CD14-positive monocyte (primary cell): ENCODE measurements at regions not wholly inside any gene's neighbourhood (a gene's known extent, or its start where the extent isn't known, plus 50 kb on each side); places are given as distances from the start of the nearest gene placed in this dataset.

ENCODE experiments used
- DNase-seq, 3 donors: peaks; one replicate each; pipeline ENCODE4 v3.0.0-alpha.2; 2011 to 2022
- H2AFZ ChIP-seq: 2 replicates; pipeline ENCODE4 v1.6.0; 2012; ENCODE audit warnings: mild to moderate bottlenecking, low read depth, low read length, inconsistent platforms; ENCODE audit not compliant: insufficient read depth, poor library complexity, severe bottlenecking
- H3K27ac ChIP-seq, 2 donors: 1 replicate in 1 of 2; 2 replicates in 1 of 2; pipeline ENCODE4 v1.5.1; 2012 to 2013; ENCODE audit warnings: low read length in 2 of 2, control low read depth in 1 of 2, inconsistent platforms in 1 of 2, low read depth in 1 of 2, mild to moderate bottlenecking in 1 of 2
- H3K27me3 ChIP-seq, 2 donors: one replicate each; pipeline versions ENCODE4 v1.6.0 to v1.6.1; 2011 to 2013; ENCODE audit warnings: low read length in 2 of 2; ENCODE audit not compliant: control insufficient read depth in 2 of 2, insufficient read depth in 2 of 2
- H3K36me3 ChIP-seq, 2 donors: replicated peaks in 1 of 2; 1 replicate in 1 of 2; 2 replicates in 1 of 2; pipeline versions ENCODE4 v1.5.1 to v1.6.1; 2012 to 2013; ENCODE audit warnings: low read length in 2 of 2, control low read depth in 1 of 2, inconsistent platforms in 1 of 2, mild to moderate bottlenecking in 1 of 2; ENCODE audit not compliant: insufficient read depth in 2 of 2, control insufficient read depth in 1 of 2
- H3K4me1 ChIP-seq, 2 donors: 1 replicate in 1 of 2; 2 replicates in 1 of 2; pipeline versions ENCODE4 v1.5.1 to v1.6.1; 2012 to 2013; ENCODE audit warnings: low read length in 2 of 2, control low read depth in 1 of 2, inconsistent platforms in 1 of 2, mild to moderate bottlenecking in 1 of 2, moderate library complexity in 1 of 2; ENCODE audit not compliant: insufficient read depth in 2 of 2, control insufficient read depth in 1 of 2
- H3K4me2 ChIP-seq: replicated peaks from 2 replicates; pipeline ENCODE3; 2012; ENCODE audit warnings: low read length, moderate library complexity, mild to moderate bottlenecking; ENCODE audit not compliant: poor library complexity, severe bottlenecking; ENCODE audit errors: extremely low read depth
- H3K4me3 ChIP-seq, 3 experiments: fragments of 200-600 bp in 1 of 3; sonication (generic) in 1 of 3; replicated peaks in 1 of 3; 1 replicate in 2 of 3; 2 replicates in 1 of 3; pipeline ENCODE4 v1.5.1; 2011 to 2013; ENCODE audit warnings: low read length in 3 of 3, mild to moderate bottlenecking in 3 of 3, control low read depth in 2 of 3, low read depth in 2 of 3, inconsistent platforms in 1 of 3, moderate library complexity in 1 of 3
- H3K79me2 ChIP-seq: 2 replicates; pipeline ENCODE4 v1.6.0; 2012; ENCODE audit warnings: mild to moderate bottlenecking, control low read depth, inconsistent platforms, low read length, moderate library complexity; ENCODE audit not compliant: insufficient read depth
- H3K9ac ChIP-seq: 2 replicates; pipeline ENCODE4 v1.6.0; 2017; ENCODE audit warnings: low read length, mild to moderate bottlenecking; ENCODE audit not compliant: insufficient read depth, poor library complexity, severe bottlenecking
- H3K9me3 ChIP-seq, 2 donors: replicated peaks in 1 of 2; 1 replicate in 1 of 2; 2 replicates in 1 of 2; pipeline versions ENCODE4 v1.5.1 to v1.6.1; 2012 to 2013; ENCODE audit warnings: low read length in 2 of 2, control low read depth in 1 of 2; ENCODE audit not compliant: control insufficient read depth in 1 of 2, insufficient read depth in 1 of 2
- H4K20me1 ChIP-seq: 2 replicates; pipeline ENCODE4 v1.6.0; 2012; ENCODE audit warnings: mild to moderate bottlenecking, low read length, control low read depth, moderate library complexity; ENCODE audit not compliant: insufficient read depth
- H3K27ac Mint-ChIP-seq, 7 donors: one replicate each; pipeline ENCODE4 v1.8.0; 2020; ENCODE audit warnings: mild to moderate bottlenecking in 7 of 7, mixed read lengths in 7 of 7, moderate library complexity in 6 of 7, inconsistent platforms in 2 of 7
- H3K27me3 Mint-ChIP-seq, 3 donors: one replicate each; pipeline ENCODE4 v1.8.0; 2021 to 2022; ENCODE audit warnings: low read depth in 3 of 3, mild to moderate bottlenecking in 3 of 3, mixed read lengths in 3 of 3, moderate library complexity in 3 of 3, inconsistent platforms in 1 of 3
- H3K36me3 Mint-ChIP-seq, 2 donors: one replicate each; pipeline ENCODE4 v1.8.0; 2020; ENCODE audit warnings: mixed read lengths in 2 of 2, inconsistent platforms in 1 of 2, mild to moderate bottlenecking in 1 of 2
- H3K4me1 Mint-ChIP-seq: one replicate; pipeline ENCODE4 v1.8.0; 2020; ENCODE audit warnings: mild to moderate bottlenecking, mixed read lengths
- H3K4me3 Mint-ChIP-seq, 2 donors: one replicate each; pipeline ENCODE4 v1.8.0; 2020; ENCODE audit warnings: mild to moderate bottlenecking in 2 of 2, mixed read lengths in 2 of 2, moderate library complexity in 1 of 2
- H3K9me3 Mint-ChIP-seq, 7 donors: one replicate each; pipeline ENCODE4 v1.8.0; 2020 to 2022; ENCODE audit warnings: mixed read lengths in 7 of 7, mild to moderate bottlenecking in 6 of 7, moderate library complexity in 6 of 7, inconsistent platforms in 2 of 7
- CTCF ChIP-seq: fragments of 200-600 bp; IDR thresholded peaks from one replicate; pipeline ENCODE4 v1.8.0; 2022; ENCODE audit warnings: antibody characterized with exemption, mild to moderate bottlenecking
- WGBS: methylation state at CpG from one replicate; pipeline ENCODE4 v1.1.5; 2013; ENCODE audit warnings: missing lambda C conversion rate; ENCODE audit not compliant: insufficient coverage; 5-methylcytosine and 5-hydroxymethylcytosine counted together
- intact Hi-C, 2 donors: fragments of 100-400 bp; cut with micrococcal nuclease; formaldehyde crosslinking; loops; one replicate each; pipeline versions ENCODE4 v1.15.0 to v1.15.1; 2023

DNA sequence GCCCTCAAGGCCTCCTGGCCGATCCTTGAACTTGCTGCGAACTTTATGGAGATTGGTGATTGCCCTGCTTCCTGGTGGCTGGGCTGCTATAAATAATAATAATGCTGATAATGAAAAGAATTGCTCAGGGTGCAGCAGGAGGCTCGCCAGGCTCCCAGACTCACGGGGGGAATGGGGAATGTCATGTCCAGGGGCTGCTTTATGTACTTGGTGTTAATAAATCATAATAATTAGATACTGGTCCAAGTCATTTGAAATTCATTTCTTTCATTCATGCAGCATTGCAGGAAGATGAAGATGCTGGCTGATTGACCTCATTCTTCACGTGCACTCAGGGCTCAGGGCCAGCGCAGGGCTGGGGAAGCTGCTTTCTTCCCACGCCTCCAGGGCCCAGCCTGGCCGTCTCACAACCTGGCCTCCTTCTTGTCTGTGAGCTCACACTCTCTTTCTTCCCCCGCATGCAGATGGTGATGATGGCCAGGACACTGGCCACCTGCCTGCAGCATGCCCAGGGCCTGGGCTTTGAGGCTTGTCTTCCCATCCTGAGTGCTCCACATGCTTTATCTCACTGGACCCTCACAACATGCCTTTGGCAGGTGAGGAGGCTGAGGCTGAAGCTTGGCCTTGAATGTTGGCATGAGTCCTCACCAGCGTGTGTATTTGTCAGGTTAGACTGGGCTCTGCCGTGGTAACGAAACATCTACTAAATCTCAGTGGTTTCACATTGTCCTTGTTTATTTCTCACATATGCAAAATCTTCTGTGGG, 138.4 kb upstream of the TNS3 start:
- no peak overlapping the region for H2AFZ ChIP-seq
- Mint-ChIP-seq H3K36me3 (no peaks in the 10 kb centered on the region), H3K9me3 (no peaks in the 10 kb centered on the region), H3K4me3 (no peak overlapping the region), H3K4me1 (no peaks in the 10 kb centered on the region), H3K27me3 (peaks cover 0 to 8% (median 3%) of the 10 kb centered on the region in 3 donors), H3K27ac (no peak overlapping the region)
- DNase-seq: no peak
- no peak for TF ChIP-seq CTCF
- no peaks in the 10 kb centered on the region for H3K27me3 ChIP-seq
- no peaks in the 10 kb centered on the region for H3K9me3 ChIP-seq
- H4K20me1 ChIP-seq: no peaks in the 10 kb centered on the region
- H3K4me2 ChIP-seq: no peak overlapping the region
- H3K79me2 ChIP-seq: no peaks in the 10 kb centered on the region
- H3K4me1 ChIP-seq: no peaks in the 10 kb centered on the region
- no peak overlapping the region for H3K27ac ChIP-seq
- H3K9ac ChIP-seq: no peak overlapping the region
- 92% methylated on average over 9 of the region's 12 CpGs for WGBS
- H3K36me3 ChIP-seq: no peaks in the 10 kb centered on the region
- no peak overlapping the region for H3K4me3 ChIP-seq
- intact Hi-C loops: no loop called here

DNA sequence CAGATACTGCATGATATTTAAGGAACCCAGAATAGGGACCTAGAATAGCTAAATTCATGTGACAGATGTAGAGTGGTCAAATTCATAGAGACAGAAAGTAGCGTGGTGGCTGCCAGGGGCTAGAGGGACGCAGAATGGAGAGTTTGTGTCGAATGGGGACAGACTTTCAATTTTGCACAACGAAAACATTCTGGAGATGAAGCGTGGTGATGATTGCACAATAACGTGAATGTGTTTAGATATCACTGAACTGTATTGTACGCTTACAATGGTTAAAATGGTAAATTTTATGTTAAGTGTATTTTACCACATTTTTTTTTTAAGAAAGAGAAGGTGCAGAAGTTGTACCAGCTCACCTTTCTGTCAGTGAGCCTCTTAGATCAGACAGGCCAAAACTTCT, 137.8 kb upstream of the TNS3 start:
- Mint-ChIP-seq H3K36me3 (no peaks in the 10 kb centered on the region), H3K27ac (no peak overlapping the region), H3K27me3 (peaks cover 0 to 6% (median 3%) of the 10 kb centered on the region in 3 donors), H3K4me3 (peak overlapping the region in 1 of 2 donors; percentile 26), H3K4me1 (no peaks in the 10 kb centered on the region), H3K9me3 (no peaks in the 10 kb centered on the region)
- Histone ChIP-seq H3K79me2 (no peaks in the 10 kb centered on the region), H3K36me3 (no peaks in the 10 kb centered on the region), H3K27ac (no peak overlapping the region), H3K9ac (no peak overlapping the region), H4K20me1 (no peaks in the 10 kb centered on the region), H3K4me1 (no peaks in the 10 kb centered on the region), H3K27me3 (no peaks in the 10 kb centered on the region), H3K9me3 (no peaks in the 10 kb centered on the region), H2AFZ (no peak overlapping the region), H3K4me3 (no peak overlapping the region), H3K4me2 (no peak overlapping the region)
- DNase-seq: no peak
- intact Hi-C loops: no loop called here
- no peak for TF ChIP-seq CTCF
- 98% methylated on average over 5 of the region's 7 CpGs for WGBS
